GM18517 (cell line): ENCODE measurements at regions not wholly inside any gene's neighbourhood (a gene's known extent, or its start where the extent isn't known, plus 50 kb on each side); places are given as distances from the start of the nearest gene placed in this dataset.

Experiments used
- ATAC-seq: cut with Tn5 transposase; IDR thresholded peaks from one replicate; pipeline ENCODE4 v1.9.1; 2021; ENCODE audit warnings: mild to moderate bottlenecking, moderate library complexity; ENCODE audit not compliant: unreplicated experiment

GRCh38 chr5:23368393-23368792 is 139.0 kb upstream of the PRDM9 start:
- ATAC-seq, result no peak

GRCh38 chr5:23367874-23368273 is 139.5 kb upstream of the PRDM9 start:
- ATAC-seq, result no peak

- no peak for ATAC-seq
Measured at GRCh38 chr5:23353286-23353685, 154.1 kb upstream of the PRDM9 start.

- no peak for ATAC-seq
Measured at GRCh38 chr5:23352446-23352845, 155.0 kb upstream of the PRDM9 start.

GRCh38 chr5:23343121-23343520 is 164.3 kb upstream of the PRDM9 start:
- no peak for ATAC-seq

GRCh38 chr5:23332650-23333251 is 174.7 kb upstream of the PRDM9 start:
- no peak for ATAC-seq

- no peak for ATAC-seq
Measured at GRCh38 chr5:23330726-23331125, 176.7 kb upstream of the PRDM9 start.

GRCh38 chr5:23319901-23320300 is 187.5 kb upstream of the PRDM9 start:
- no peak for ATAC-seq

GRCh38 chr5:23318960-23319359 is 188.4 kb upstream of the PRDM9 start:
- no peak for ATAC-seq

- no peak for ATAC-seq
Measured at GRCh38 chr5:23318166-23318565, 189.2 kb upstream of the PRDM9 start.

- no peak for ATAC-seq
Measured at GRCh38 chr5:23316060-23316591, 191.3 kb upstream of the PRDM9 start.

GRCh38 chr5:23314827-23315226 is 192.6 kb upstream of the PRDM9 start:
- no peak for ATAC-seq

- no peak for ATAC-seq
Measured at GRCh38 chr5:23305055-23305454, 202.4 kb upstream of the PRDM9 start.

GRCh38 chr5:23303836-23304235 is 203.6 kb upstream of the PRDM9 start:
- no peak for ATAC-seq

- ATAC-seq, result no peak
Measured at GRCh38 chr5:23303435-23303834, 204.0 kb upstream of the PRDM9 start.

GRCh38 chr5:23302438-23302837 is 205.0 kb upstream of the PRDM9 start:
- ATAC-seq, result no peak

- ATAC-seq, result no peak
Measured at GRCh38 chr5:23289162-23289561, 218.2 kb upstream of the PRDM9 start.

- no peak for ATAC-seq
Measured at GRCh38 chr5:23284656-23285055, 222.8 kb upstream of the PRDM9 start.

- no peak for ATAC-seq
Measured at GRCh38 chr5:23274171-23274570, 233.2 kb upstream of the PRDM9 start.

GRCh38 chr5:23269981-23270380 is 237.4 kb upstream of the PRDM9 start:
- ATAC-seq, result no peak

- no peak for ATAC-seq
Measured at GRCh38 chr5:23268136-23268535, 239.3 kb upstream of the PRDM9 start.

- ATAC-seq, result no peak
Measured at GRCh38 chr5:23260621-23261020, 246.8 kb upstream of the PRDM9 start.

GRCh38 chr5:23257656-23258055 is 249.8 kb upstream of the PRDM9 start:
- no peak for ATAC-seq
